Panc1 (cell line): ENCODE measurements at regions not wholly inside any gene's neighbourhood (a gene's known extent, or its start where the extent isn't known, plus 50 kb on each side); places are given as distances from the start of the nearest gene placed in this dataset.

Source experiments
- POLR2AphosphoS5 ChIP-seq: IDR thresholded peaks from 2 replicates; pipeline ENCODE4 v1.6.1; 2012; ENCODE audit warnings: mild to moderate bottlenecking, low read depth, low read length, moderate library complexity
- TF ChIP-seq, protein P1 (sequence below): fragments of 450-650 bp; IDR thresholded peaks from 2 replicates; pipeline ENCODE4 v1.5.1; 2017; ENCODE audit warnings: mild to moderate bottlenecking

DNA sequence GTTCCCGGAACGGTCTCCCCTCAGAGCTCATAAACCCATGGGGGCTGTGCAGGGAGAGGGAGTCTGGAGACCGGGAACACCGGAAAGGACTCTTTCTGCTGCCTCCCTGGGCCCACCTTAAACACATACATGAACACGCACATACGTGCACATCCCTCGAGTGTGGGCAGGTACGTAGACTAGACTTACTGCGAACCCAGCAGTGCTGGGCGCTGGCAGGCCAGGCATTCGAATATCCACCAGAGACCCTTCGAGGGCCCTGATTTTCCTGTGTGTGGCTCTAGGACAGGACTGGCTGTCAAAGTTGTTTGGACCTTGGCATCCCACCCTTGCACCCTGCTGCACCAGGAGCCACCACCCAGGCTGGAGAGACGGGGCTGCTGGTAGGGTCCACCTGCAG lies 102.7 kb downstream of the PLXNA1 start:
- TF ChIP-seq, protein P1, sequence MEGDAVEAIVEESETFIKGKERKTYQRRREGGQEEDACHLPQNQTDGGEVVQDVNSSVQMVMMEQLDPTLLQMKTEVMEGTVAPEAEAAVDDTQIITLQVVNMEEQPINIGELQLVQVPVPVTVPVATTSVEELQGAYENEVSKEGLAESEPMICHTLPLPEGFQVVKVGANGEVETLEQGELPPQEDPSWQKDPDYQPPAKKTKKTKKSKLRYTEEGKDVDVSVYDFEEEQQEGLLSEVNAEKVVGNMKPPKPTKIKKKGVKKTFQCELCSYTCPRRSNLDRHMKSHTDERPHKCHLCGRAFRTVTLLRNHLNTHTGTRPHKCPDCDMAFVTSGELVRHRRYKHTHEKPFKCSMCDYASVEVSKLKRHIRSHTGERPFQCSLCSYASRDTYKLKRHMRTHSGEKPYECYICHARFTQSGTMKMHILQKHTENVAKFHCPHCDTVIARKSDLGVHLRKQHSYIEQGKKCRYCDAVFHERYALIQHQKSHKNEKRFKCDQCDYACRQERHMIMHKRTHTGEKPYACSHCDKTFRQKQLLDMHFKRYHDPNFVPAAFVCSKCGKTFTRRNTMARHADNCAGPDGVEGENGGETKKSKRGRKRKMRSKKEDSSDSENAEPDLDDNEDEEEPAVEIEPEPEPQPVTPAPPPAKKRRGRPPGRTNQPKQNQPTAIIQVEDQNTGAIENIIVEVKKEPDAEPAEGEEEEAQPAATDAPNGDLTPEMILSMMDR, result no peak
- TF ChIP-seq POLR2AphosphoS5, result no peak
